ENCODE measurements at regions not wholly inside any gene's neighbourhood (a gene's known extent, or its start where the extent isn't known, plus 50 kb on each side); places are given as distances from the start of the nearest gene placed in this dataset.
A peak's percentile ranks its signal among the peaks of the same experiment; 100 is the strongest.

DNA sequence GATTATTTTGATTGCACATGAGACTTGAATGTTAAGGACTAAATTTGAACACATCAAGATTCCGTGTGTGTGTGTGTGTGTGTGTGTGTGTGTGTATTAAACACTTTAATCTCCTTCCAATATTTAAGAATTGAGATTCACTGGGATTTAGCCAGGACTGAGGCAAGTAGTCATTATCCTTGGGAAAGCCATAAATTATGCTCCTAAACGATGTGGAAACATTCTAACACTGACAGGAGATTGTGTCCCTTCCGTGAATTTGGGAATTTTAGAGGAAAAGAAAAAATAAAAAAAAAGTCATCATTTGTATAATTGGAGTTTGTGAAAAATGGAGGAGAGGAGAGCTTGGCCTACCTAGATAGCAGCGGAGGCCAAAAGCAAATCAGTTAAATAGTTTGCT, 212.9 kb downstream of the DUSP6 start:
- no peak for DNase-seq (ENCODE audit: missing footprints)
- no peak for ATAC-seq
- intact Hi-C loops (cut with DNase I) = no loop called here

DNA sequence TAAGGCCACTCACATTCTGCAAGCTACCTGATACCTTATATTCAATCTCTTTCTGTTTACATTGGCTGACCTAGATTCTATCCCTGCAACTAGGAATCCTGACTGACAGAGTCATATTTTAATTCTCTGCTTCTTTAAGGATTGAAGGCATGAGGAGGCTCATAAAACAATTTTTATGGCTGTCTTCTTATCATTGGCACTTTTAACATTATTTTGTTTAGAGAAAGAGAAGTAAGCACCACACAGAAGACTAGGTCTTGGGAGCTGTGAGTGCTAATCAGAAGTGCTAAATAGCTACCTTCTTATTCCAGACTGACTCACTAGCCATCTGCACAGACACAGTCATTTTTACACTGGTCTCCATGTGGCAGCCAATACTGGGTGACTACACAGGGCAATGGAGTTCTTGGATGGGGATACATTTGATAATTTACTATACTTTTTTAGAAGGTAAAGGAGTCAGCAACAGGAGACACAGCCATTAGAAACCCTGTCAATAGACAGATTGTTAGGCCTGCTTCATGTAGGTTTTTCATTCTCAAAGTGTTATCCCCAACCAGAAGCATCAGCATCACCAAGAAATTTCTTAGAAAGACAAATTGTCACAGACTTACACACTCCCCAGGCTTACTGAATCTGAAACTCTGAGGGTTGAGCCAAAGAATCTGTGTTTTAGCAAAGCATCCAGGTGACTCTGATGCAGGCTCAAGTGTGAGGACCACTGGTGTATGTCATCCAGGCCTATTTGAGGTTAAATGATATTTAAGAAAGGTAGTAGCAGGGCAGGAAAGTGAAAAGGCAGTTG, 214.1 kb downstream of the DUSP6 start:
- intact Hi-C loops (cut with DNase I) = no loop called here
- DNase-seq (ENCODE audit: missing footprints) (no peak), ATAC-seq (no peak)

DNA sequence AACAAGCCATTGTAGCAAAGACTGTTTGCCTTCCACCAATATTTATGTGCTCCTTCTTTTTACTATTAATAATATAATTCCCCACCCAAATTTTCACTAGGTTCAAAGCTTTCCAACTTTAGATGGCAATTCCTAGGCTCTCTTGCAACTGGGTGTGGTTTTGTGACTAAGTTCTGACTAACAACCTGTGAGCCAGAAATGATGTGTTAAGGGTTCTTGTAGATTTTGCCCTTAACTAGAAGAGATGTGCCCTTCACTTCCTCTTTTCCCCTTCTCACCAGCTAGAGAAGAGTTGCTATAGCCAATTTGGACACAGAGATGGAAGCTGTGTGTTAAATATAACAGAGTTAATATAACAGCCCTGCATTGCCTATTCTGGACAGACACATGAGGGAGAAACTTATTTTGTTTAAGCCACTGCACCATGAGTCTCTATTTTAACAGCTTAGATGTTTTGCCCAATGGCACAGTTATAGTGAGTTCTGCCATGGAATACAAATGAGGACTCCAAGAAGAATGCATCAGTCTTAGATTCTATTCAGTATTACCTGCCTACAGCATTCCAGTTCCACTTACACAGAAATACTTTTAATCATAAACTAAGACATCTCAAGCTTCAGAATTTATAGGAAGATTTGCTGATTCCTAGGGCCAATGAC, 216.2 kb downstream of the DUSP6 start:
- intact Hi-C loops (cut with DNase I) = no loop called here
- no peak for ATAC-seq
- no peak for DNase-seq (ENCODE audit: missing footprints)

DNA sequence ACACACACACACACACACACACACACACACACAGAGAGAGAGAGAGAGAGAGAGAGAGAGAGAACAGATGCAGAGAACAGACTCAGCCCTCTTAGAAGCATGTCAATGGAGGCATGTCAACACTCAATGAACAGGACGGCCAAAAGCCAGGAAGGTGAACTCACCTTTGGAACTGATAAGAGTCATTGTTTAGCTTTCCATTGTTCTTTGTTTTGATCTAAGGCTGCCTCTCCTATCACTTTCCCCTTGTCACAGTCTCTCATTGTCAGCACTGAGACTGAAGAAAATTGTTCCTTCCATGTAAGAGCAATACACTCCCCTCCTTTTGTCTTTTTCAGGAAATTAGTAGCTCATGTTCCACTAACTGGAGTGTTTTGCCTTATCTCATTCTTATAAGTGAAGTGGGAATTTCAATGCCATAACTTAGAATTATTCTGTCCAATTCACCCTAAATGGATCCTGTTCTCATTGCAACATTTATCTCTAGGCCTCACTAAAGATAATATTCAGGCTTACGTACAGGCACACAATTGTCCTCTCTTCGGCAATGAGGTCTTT, 218.0 kb downstream of the DUSP6 start:
- DNase-seq (ENCODE audit: missing footprints) (no peak), ATAC-seq (peak; percentile 66)
- intact Hi-C loops (cut with DNase I) = no loop called here

DNA sequence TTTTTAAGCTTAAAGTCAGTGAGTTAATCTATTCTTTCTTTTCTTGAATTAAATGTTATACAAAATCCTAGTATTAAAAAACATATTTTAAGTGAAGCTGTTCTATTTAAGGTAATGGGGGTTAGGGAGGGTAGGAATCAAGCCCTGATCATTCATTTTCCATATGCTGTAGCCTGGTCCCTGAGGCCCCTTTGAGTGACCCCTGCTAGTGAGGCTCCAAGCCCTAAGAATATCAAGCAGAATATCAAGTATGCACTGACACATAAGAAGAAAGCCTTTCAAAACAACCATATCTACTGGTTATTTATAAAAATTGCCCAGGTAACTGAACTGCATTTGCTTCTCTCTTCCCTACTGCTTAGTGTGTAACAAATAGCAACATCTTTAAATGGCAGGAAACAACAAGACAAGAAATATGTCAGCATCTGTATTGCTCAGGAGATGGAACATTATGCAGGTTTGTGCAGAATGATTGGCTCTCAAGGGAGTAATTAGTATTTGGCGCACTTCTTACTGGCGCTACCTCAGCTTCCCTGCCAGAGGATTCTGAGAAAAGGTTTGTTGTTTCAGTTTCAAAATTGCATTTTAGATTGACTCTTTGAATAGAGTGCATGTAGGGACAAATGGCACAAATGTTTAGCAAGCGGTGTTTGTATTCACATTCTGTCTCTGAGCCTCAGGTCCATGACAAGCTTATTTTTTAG, 223.0 kb downstream of the DUSP6 start:
- intact Hi-C loops (cut with DNase I) = no loop called here
- ATAC-seq = no peak
- DNase-seq (ENCODE audit: missing footprints) = no peak

DNA sequence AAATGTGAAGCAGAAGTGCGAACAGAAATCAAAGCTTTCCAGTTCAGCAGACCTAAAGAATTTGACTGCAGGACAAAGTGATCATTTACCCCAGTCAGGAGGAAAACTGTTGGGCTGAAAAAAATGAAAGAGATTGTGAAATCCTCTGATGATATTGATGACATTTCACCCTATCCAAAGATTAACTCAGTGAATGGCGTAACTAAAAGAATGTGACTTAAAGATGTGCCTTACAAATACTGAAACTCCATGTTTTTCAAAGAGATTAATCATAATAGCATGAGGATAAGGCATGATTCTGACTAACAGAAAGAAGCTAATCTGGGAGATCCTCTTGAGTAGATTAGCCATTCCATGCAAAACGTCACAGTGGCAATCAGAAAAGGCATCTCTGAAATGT, 225.6 kb downstream of the DUSP6 start:
- no peak for ATAC-seq
- intact Hi-C loops (cut with DNase I) = no loop called here
- no peak for DNase-seq (ENCODE audit: missing footprints)

DNA sequence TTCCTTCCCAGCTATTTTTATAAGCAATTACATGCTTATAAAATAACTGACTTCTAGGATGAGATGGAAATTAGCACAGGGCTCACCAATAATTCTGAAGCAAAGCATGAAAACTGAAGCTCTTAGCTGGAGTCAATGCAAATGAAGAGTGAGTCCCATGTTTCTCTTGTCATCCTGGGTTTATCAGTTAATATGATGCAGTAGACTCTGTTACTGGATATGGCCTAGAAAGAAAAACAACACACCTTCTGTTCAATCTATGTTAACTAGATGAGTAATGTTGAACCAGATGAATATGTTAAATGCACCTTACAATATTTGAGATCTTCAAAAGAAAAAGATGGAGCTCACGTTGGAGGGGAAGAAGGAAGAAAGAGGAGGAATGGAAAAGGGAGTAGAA, 229.4 kb downstream of the DUSP6 start:
- ATAC-seq = no peak
- no peak for DNase-seq (ENCODE audit: missing footprints)
- intact Hi-C loops (cut with DNase I) = no loop called here

DNA sequence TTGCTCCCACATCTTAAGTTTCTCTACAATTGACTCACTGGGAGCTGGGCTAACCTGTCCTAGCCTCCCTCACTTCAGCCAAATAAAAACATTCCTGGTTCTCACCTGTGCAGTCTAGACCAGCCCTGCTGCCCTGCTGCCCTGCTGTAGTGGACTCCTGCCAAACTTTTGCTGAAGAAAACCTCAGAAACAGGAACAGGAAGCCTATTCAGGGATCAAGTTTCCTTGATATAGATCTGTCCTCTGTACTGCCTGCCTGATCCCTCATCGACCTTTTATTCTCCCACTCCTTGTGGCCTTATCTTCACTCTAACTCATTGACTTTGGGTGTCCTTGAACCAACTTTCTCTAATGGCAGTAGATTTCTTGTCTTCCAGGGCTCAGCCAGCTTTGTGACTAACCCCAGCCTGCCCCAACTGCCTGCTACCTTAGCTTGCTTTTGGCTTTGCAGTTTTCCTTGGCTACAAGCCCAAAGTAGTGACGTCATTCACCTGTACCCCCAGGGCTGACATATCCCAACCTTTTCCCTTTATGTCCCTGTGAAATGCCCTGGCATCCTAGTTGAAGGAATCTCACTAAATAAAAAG, 234.8 kb downstream of the DUSP6 start:
- DNase-seq (ENCODE audit: missing footprints) = no peak
- ATAC-seq = no peak
- intact Hi-C loops (cut with DNase I) = no loop called here

DNA sequence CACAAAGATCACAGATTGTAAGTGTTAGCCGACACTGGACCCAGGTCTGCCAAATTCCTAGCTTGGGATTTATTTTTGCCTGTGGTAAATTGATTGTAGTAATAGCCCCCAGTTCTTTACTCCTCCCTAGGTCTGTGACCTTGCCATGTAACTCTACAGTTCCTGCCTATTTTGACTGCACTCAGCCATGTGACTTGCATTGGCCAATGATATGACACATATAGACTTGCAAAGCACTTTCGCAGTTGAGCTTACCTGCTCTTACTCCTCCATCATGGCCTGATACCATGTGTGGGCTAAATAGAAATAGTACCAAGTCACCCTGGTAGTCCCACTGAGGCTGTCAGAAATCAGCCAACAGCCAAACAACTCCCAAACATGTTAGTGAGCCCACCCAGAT, 240.3 kb downstream of the DUSP6 start:
- intact Hi-C loops (cut with DNase I) = no loop called here
- DNase-seq (ENCODE audit: missing footprints) (no peak), ATAC-seq (no peak)

DNA sequence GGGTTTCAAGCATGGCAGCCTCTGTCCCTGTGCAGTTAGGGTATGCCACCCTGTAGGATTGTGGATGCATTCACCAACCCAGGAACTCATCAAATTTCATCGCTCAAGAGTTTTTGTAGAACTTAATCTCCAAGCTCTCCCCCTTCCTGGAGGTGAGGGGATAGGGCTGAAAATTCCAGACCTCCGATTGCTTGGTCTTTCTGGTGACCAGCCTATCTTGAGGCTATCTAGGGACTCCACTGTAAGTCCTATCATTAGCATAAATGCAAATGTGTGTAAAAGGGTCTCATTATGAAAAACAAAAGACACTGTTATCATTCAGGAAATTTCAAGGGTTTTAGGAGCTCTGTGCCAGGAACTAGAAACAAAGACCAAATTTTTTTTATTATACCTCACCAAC, 244.0 kb downstream of the DUSP6 start:
- DNase-seq (ENCODE audit: missing footprints) (no peak), ATAC-seq (no peak)
- intact Hi-C loops (cut with DNase I) = no loop called here

DNA sequence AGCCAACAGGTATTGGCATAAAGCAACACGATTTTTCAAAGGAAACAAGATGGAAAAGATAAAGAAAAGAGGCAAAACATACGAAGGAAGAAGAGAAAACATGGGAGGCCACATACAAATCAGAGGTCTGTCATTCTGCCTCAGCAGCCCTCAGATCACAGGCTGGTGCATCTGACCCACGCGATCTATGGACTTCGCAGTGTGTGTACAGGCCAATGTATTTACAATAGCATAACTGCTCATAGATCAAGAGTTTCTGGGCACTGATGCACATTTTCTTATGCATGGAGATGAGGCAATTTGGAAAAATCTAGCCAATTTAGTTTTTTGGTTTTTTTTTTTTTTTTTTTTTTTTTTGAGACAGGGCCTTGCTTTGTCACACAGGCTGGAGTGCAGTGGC, 245.4 kb downstream of the DUSP6 start:
- ATAC-seq (no peak), DNase-seq (ENCODE audit: missing footprints) (no peak)
- intact Hi-C loops (cut with DNase I) = no loop called here

DNA sequence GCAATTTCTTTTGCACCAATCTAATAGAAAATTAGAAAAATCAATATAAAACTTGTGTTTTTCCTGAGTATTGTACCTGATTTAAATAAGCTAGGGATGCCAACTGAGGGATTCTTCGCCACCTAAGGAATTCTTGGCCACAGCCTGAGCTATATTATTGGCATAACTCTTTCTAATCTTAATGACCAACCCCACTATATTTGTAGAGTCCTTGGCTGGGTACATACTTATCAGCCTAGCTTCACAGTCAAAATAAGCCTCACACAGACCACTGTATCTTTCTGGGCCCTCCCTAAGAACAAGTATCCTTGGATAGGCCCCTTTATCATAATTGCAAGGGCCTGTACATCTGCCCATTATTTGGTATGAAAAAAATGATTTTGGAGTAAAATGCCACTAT, 247.1 kb downstream of the DUSP6 start:
- ATAC-seq (no peak), DNase-seq (ENCODE audit: missing footprints) (no peak)
- intact Hi-C loops (cut with DNase I) = no loop called here

DNA sequence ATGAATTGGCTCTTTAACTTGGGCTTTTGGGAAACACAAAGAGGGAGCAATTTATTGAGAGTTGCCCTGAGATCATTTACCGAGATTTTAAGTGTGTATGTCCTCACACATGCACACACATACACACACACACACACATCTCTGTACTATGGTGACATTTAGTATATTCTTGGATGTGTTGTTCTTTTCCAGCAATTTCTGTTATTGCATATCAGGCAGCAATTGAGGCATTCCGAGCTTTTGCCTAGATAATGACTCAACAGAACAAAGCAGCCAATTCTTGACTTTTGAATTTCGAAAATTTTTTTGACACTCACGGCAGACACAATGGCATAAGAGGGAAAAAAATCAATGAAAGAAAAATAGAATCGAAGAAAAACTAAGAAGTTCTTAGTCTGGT, 248.5 kb downstream of the DUSP6 start:
- intact Hi-C loops (cut with DNase I) = no loop called here
- ATAC-seq (no peak), DNase-seq (ENCODE audit: missing footprints) (no peak)

DNA sequence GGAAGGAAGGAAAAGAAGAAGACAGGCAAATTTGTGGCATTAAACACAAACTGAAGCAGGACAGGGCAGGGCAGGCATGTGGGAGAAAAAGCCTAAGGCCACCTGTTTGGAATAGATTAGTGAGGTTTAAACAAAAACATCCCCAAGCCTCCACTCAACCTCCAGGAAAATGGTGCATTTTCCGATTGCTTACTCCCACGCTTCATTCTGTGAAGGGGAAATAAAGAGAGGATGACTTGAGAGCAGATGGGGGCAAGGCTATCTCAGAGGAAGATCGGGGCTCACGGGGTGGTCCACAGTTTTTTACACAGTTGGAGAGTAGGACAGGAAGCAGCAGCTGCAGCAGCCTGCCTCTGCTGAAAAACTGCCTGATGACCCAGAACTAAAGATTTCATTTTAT, 250.9 kb downstream of the DUSP6 start:
- DNase-seq (ENCODE audit: missing footprints) = no peak
- intact Hi-C loops (cut with DNase I) = no loop called here
- ATAC-seq = no peak

DNA sequence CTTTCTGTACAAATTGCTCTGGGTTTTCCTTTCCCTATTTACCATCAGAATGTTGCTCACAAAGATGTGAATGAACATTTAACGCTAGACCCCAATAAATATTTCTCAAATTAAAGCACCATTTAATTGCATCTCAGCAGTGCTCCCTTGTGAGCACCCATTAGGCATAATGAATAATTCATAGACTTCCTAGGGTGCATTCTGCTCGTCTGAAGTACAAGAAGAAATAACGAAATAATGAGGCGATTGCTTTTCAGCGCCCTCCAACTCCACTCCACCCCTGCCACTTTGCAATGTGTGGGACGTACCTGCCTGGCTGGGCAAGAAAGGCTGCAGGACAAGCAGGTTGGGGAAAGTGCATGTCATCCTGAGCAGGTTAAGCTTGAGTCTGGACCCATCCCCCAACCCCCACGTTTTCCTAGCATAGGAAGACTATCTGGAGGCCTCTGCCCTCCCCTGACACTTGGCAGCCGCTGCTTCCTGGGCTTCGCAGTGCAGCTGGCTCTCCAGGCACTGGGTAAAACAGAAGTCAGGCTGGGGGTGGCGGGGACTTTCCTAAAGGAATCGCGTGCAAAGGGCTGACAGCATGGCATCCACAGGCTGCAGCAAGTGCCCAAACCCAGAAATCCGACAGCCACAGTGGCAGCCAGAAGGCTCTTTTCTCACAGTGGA, 253.7 kb downstream of the DUSP6 start:
- intact Hi-C loops (cut with DNase I) = no loop called here
- peak; percentile 67 for DNase-seq (ENCODE audit: missing footprints)
- ATAC-seq = peak; percentile 57

DNA sequence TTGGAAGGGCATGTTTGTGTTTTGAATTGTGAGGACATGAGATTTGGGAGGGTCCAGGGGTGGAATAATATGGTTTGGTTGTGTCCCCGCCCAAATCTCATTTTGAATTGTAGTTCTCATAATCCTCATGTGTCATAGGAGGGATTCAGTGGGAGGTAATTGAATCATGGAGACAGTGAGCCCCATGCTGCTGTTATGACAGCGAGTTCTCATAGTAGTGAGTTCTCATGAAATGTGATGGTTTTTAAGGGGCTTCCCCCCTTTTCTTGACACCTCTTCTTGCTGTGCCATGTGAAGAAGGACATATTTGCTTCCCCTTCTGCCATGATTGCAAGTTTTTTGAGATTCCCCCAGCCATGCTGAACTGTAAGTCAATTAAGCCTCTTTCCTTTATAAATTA, 260.0 kb downstream of the DUSP6 start:
- ATAC-seq (no peak), DNase-seq (ENCODE audit: missing footprints) (no peak)
- intact Hi-C loops (cut with DNase I) = no loop called here

DNA sequence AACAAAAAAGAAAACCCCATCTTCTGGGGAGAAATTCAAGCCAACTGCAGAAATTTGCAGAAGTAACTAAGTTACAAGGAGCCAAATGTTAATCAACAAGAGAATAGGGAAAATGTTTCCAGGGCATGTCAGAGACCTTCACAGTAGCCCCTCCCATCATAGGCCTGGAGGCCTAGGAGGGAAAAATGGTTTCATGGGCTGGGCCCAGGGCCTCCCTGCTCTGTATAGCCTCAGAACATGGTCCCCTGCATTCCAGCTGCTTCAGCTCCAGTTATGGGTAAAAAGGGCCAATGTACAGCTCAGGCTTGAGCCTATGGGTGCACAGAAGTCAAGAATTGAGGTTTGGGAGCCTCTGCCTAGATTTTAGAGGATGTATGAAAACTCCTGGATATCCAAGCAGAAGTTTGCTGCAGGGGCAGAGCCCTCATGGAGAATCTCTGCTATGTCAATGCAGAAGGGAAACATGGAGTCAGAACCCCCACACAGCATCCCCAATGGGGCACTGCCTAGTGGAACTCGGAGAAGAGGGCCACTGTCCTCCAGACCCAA, 260.9 kb downstream of the DUSP6 start:
- DNase-seq (ENCODE audit: missing footprints) (no peak), ATAC-seq (no peak)
- intact Hi-C loops (cut with DNase I) = no loop called here

DNA sequence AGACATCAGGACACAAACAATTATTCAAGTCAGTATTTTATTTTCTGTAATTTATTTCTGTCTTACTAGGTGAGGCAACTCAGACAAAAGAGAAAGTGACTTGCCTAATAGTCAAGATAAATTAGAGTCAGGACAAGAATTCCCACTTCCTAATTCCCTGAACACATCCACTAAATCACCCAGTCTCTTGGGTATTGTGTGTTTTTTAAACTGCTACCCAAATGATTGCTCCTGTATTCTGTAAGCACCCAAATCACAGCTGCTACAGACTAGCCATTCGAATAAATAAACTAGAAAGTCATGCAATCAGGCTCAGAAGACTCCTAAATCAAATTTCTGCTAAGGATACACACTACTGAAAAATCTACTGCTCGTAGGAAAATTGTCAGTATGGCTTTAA, 263.0 kb downstream of the DUSP6 start:
- intact Hi-C loops (cut with DNase I) = no loop called here
- DNase-seq (ENCODE audit: missing footprints) (no peak), ATAC-seq (no peak)

DNA sequence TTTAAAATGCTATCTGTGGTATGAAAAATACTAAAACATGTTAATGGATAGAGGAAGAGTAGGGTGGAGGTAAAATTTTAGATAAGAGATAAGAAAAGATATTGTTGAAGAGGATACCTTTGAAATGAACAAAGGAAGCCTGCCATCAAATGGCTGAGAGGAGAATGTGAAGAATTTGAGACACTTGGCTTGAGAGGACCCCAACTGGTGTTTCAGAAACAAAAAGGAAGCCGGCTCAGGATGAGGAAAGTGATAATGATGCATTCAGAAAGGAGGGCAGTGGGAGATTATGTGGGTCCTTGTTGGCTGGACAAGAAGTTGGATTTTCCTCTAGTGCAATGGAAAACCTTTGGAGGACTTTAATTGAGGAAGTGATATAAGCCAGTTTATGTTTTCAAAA, 264.4 kb downstream of the DUSP6 start:
- DNase-seq (ENCODE audit: missing footprints) (no peak), ATAC-seq (no peak)
- intact Hi-C loops (cut with DNase I) = no loop called here

Data from Right ventricle myocardium inferior (tissue), 1 donor.